ENCODE measurements at regions not wholly inside any gene's neighbourhood (a gene's known extent, or its start where the extent isn't known, plus 50 kb on each side); places are given as distances from the start of the nearest gene placed in this dataset.

DNA sequence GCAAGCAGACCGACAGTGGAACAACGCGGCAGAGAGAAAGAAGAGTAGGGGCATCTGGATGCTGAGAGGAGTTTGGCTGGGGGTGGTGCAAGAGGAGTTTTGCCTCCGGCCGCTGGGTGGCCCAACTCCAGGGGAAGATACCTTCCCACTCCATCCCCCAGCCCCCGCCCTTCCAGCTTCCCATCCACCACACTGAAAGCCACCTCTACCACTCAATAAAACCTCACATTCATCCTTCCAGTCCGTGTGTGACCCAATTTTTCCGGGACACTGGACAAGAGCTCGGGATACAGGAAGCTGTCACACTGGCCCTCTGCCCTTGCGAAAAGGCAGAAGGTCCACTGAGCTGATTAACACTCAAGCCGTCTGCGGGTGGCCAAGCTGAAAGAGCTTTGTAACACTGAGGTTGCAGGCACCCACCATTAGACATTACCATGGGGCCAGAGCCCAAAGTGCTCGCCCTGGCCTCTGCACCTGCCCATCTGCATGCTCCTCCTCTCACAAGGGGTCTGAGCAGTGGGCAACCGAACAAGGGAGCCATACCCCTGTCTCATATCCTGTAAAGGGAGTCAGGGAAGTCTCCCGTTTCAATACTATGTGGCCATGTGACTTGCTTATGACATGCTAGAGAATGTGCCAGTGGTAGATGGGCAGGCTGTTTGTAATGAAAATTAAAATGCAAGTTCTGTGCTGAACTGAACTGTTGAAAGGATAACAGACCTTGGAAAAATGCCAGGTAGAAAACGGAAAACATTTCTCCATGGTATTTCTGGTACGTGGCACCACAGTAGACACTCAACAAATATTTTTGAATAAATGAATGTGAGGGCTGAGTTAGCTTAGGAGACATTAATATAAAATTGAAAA lies 205.1 kb upstream of the STARD13 start:
- DNase-seq (ENCODE audit: low read depth), result no peak
- H3K4me3 ChIP-seq (ENCODE audit: low read depth, low read length), result no peak overlapping the region
- TF ChIP-seq, protein P1, sequence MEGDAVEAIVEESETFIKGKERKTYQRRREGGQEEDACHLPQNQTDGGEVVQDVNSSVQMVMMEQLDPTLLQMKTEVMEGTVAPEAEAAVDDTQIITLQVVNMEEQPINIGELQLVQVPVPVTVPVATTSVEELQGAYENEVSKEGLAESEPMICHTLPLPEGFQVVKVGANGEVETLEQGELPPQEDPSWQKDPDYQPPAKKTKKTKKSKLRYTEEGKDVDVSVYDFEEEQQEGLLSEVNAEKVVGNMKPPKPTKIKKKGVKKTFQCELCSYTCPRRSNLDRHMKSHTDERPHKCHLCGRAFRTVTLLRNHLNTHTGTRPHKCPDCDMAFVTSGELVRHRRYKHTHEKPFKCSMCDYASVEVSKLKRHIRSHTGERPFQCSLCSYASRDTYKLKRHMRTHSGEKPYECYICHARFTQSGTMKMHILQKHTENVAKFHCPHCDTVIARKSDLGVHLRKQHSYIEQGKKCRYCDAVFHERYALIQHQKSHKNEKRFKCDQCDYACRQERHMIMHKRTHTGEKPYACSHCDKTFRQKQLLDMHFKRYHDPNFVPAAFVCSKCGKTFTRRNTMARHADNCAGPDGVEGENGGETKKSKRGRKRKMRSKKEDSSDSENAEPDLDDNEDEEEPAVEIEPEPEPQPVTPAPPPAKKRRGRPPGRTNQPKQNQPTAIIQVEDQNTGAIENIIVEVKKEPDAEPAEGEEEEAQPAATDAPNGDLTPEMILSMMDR (IDR thresholded peaks at IDR 0.05; ENCODE audit: insufficient read depth, low read depth, low read length, missing control alignments), result no peak

DNA sequence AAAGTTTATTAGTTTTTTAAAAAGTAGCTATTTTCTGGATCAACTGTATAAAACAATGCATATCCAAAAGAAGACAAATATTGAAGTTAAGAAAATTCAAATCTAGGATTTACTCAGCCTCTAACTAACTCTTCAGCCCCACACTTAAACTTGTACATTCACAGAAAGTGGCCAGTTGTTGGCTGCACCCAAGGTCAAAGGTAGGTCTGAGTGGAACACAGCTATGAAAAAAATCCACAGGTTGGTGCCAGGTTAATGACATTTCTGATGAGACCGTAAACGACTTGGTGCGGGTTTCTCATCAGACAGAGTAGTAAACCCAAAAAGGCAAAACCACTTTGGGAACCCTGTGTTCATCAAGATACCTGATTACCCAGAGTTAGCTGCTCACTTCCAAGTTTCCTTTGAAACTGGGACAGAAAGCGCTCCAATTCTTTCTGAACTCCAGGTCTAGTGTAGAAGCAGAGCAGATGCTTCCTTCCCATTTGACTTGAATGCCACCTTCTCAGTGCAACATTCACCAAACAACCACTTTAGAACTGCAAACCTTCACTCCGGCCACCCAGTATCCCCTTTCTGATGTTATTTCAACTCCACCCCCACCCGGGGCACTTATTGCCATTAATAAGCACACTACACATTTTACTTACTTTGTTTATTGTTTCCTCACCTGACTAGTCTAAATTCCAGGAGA lies 208.3 kb upstream of the STARD13 start:
- TF ChIP-seq, protein P1 (IDR thresholded peaks at IDR 0.05; ENCODE audit: insufficient read depth, low read depth, low read length, missing control alignments), result no peak

DNA sequence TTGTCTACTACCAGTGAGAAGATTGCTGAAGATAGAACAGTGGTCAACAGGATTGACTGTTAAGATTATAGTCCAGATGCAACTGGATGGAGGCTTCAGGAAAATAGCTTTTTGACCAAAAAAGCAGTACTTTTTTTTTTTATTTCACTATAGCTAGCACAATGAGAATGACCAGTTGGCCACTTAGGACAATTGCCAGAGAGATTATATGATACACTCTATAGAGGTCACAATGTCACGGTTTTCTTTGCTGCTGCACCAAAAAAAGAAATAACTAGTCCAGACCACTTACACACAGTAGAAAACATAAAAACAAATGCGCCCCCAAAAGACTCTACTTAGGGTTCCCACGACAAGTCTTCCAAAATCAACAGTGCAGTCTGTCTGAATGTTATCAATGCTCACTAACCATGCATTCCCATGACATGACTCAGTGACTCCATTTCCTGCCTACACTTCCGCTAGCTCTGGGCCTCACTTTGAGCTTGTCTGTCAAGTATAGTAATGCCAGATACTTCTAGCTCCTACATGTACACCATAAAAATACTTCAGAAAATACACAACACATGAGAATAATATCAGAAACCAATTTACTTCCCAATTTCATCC lies 209.1 kb upstream of the STARD13 start:
- TF ChIP-seq, protein P1 (IDR thresholded peaks at IDR 0.05; ENCODE audit: insufficient read depth, low read depth, low read length, missing control alignments), result no peak
- DNase-seq (ENCODE audit: low read depth), result no peak
- H3K4me3 ChIP-seq (ENCODE audit: low read depth, low read length), result no peak overlapping the region

More for the DNA sequence above, 208.3 kb upstream of the STARD13 start:
- DNase-seq (ENCODE audit: low read depth), result no peak
- H3K4me3 ChIP-seq (ENCODE audit: low read depth, low read length), result no peak overlapping the region

DNA sequence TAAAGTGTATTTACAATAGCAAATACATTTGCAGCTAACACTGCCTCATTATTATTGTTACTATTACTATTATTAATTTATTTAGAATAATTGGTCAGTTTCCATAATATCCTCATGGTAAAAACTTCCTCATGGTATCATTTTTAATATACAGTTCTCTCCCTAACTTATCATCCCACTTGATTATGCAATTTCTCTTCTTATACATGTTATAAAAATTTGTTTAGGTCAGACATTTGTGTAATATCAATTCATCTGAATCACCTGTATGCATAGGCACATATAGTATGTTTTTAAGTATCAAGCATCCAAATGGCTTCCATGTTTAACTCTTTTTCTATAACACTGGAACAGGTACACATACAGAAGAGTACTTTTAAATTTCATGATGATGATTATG lies 210.8 kb upstream of the STARD13 start:
- DNase-seq (ENCODE audit: low read depth), result no peak
- H3K4me3 ChIP-seq (ENCODE audit: low read depth, low read length), result no peak overlapping the region
- TF ChIP-seq, protein P1 (IDR thresholded peaks at IDR 0.05; ENCODE audit: insufficient read depth, low read depth, low read length, missing control alignments), result no peak

DNA sequence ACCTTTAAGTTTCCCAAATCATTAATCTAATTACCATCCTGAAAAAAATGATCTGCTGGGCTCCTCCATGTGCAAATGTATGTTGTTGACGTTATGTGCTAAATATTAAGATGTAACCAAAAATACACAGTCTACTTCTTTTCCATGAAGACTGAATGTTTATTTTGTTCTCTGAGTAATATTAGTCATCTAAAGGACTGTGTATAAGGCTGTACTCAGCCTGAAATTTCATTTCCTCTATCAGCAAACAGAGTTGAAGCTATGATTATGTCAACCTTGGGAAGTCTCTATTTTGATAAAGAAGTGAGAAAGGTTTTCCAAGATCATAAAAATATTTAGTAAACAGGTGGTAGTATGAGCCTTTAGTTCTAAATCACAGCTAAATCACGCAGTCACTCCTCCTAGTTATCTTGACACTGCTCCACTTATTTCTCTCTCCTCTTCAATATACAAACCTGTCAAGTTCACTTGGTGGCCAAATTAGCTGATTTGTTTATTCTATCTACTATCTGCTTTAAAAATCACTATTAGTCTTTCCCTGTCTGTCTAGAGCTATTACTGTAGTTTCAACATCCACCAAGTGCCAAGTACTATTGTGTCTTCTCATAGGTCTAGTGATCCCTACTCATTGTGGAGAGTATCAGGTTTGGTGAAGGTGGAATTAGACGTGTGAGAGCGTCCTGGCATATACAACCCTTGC lies 211.7 kb upstream of the STARD13 start:
- no peak overlapping the region for H3K4me3 ChIP-seq (ENCODE audit: low read depth, low read length)
- no peak for DNase-seq (ENCODE audit: low read depth)
- TF ChIP-seq, protein P1 (IDR thresholded peaks at IDR 0.05; ENCODE audit: insufficient read depth, low read depth, low read length, missing control alignments), result no peak

DNA sequence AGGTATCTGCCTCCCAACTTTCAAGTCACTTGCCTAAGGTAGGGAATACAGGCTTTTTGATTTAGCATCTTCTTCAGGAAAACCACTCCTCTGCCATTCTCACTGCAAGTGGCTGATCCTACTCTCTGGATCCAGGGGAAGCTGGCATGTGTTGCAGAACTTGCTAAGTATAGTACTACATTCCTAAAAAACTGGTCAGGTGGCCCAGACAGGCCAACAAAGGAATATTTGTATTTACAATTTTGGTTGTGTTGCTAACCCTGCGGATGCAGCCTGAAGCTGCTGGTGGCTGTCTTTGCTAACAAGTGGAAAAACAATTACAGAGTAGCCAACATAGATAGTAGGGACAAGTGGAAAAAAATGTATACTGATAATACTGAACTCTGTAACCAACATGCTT lies 222.5 kb upstream of the STARD13 start:
- no peak for DNase-seq (ENCODE audit: low read depth)
- H3K4me3 ChIP-seq (ENCODE audit: low read depth, low read length), result no peak overlapping the region
- TF ChIP-seq, protein P1 (IDR thresholded peaks at IDR 0.05; ENCODE audit: insufficient read depth, low read depth, low read length, missing control alignments), result no peak

Data from GM12865 (cell line).